ENCODE measurements at regions not wholly inside any gene's neighbourhood (a gene's known extent, or its start where the extent isn't known, plus 50 kb on each side); places are given as distances from the start of the nearest gene placed in this dataset.

- TF ChIP-seq, protein P1, sequence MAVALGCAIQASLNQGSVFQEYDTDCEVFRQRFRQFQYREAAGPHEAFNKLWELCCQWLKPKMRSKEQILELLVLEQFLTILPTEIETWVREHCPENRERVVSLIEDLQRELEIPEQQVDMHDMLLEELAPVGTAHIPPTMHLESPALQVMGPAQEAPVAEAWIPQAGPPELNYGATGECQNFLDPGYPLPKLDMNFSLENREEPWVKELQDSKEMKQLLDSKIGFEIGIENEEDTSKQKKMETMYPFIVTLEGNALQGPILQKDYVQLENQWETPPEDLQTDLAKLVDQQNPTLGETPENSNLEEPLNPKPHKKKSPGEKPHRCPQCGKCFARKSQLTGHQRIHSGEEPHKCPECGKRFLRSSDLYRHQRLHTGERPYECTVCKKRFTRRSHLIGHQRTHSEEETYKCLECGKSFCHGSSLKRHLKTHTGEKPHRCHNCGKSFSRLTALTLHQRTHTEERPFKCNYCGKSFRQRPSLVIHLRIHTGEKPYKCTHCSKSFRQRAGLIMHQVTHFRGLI (tag by site-specific recombination; IDR thresholded peaks at IDR 0.05), result no peak
- TF ChIP-seq YY1 (tag by site-specific recombination; IDR thresholded peaks at IDR 0.05), result no peak
- TF ChIP-seq CTCF (tag by site-specific recombination; IDR thresholded peaks at IDR 0.05), result no peak
- no peak for TF ChIP-seq ZBTB21 (tag by site-specific recombination; IDR thresholded peaks at IDR 0.05)
- no peak for TF ChIP-seq ZNF239 (tag by site-specific recombination; IDR thresholded peaks at IDR 0.05)
- TF ChIP-seq, protein P2, sequence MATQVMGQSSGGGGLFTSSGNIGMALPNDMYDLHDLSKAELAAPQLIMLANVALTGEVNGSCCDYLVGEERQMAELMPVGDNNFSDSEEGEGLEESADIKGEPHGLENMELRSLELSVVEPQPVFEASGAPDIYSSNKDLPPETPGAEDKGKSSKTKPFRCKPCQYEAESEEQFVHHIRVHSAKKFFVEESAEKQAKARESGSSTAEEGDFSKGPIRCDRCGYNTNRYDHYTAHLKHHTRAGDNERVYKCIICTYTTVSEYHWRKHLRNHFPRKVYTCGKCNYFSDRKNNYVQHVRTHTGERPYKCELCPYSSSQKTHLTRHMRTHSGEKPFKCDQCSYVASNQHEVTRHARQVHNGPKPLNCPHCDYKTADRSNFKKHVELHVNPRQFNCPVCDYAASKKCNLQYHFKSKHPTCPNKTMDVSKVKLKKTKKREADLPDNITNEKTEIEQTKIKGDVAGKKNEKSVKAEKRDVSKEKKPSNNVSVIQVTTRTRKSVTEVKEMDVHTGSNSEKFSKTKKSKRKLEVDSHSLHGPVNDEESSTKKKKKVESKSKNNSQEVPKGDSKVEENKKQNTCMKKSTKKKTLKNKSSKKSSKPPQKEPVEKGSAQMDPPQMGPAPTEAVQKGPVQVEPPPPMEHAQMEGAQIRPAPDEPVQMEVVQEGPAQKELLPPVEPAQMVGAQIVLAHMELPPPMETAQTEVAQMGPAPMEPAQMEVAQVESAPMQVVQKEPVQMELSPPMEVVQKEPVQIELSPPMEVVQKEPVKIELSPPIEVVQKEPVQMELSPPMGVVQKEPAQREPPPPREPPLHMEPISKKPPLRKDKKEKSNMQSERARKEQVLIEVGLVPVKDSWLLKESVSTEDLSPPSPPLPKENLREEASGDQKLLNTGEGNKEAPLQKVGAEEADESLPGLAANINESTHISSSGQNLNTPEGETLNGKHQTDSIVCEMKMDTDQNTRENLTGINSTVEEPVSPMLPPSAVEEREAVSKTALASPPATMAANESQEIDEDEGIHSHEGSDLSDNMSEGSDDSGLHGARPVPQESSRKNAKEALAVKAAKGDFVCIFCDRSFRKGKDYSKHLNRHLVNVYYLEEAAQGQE (tag by site-specific recombination; IDR thresholded peaks at IDR 0.05), result no peak
- TF ChIP-seq, protein P3, sequence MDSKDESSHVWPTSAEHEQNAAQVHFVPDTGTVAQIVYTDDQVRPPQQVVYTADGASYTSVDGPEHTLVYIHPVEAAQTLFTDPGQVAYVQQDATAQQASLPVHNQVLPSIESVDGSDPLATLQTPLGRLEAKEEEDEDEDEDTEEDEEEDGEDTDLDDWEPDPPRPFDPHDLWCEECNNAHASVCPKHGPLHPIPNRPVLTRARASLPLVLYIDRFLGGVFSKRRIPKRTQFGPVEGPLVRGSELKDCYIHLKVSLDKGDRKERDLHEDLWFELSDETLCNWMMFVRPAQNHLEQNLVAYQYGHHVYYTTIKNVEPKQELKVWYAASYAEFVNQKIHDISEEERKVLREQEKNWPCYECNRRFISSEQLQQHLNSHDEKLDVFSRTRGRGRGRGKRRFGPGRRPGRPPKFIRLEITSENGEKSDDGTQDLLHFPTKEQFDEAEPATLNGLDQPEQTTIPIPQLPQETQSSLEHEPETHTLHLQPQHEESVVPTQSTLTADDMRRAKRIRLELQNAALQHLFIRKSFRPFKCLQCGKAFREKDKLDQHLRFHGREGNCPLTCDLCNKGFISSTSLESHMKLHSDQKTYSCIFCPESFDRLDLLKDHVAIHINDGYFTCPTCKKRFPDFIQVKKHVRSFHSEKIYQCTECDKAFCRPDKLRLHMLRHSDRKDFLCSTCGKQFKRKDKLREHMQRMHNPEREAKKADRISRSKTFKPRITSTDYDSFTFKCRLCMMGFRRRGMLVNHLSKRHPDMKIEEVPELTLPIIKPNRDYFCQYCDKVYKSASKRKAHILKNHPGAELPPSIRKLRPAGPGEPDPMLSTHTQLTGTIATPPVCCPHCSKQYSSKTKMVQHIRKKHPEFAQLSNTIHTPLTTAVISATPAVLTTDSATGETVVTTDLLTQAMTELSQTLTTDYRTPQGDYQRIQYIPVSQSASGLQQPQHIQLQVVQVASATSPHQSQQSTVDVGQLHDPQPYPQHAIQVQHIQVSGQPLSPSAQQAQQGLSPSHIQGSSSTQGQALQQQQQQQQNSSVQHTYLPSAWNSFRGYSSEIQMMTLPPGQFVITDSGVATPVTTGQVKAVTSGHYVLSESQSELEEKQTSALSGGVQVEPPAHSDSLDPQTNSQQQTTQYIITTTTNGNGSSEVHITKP (tag by site-specific recombination; IDR thresholded peaks at IDR 0.05), result no peak
- no peak for TF ChIP-seq ZNF624 (tag by site-specific recombination; IDR thresholded peaks at IDR 0.05)
- TF ChIP-seq ZNF148 (tag by site-specific recombination; IDR thresholded peaks at IDR 0.05; ENCODE audit: borderline replicate concordance), result no peak
- TF ChIP-seq, protein P4, sequence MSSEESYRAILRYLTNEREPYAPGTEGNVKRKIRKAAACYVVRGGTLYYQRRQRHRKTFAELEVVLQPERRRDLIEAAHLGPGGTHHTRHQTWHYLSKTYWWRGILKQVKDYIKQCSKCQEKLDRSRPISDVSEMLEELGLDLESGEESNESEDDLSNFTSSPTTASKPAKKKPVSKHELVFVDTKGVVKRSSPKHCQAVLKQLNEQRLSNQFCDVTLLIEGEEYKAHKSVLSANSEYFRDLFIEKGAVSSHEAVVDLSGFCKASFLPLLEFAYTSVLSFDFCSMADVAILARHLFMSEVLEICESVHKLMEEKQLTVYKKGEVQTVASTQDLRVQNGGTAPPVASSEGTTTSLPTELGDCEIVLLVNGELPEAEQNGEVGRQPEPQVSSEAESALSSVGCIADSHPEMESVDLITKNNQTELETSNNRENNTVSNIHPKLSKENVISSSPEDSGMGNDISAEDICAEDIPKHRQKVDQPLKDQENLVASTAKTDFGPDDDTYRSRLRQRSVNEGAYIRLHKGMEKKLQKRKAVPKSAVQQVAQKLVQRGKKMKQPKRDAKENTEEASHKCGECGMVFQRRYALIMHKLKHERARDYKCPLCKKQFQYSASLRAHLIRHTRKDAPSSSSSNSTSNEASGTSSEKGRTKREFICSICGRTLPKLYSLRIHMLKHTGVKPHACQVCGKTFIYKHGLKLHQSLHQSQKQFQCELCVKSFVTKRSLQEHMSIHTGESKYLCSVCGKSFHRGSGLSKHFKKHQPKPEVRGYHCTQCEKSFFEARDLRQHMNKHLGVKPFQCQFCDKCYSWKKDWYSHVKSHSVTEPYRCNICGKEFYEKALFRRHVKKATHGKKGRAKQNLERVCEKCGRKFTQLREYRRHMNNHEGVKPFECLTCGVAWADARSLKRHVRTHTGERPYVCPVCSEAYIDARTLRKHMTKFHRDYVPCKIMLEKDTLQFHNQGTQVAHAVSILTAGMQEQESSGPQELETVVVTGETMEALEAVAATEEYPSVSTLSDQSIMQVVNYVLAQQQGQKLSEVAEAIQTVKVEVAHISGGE (tag by site-specific recombination; conservative IDR thresholded peaks at IDR 0.05; ENCODE audit: low read depth), result no peak
- TF ChIP-seq ZNF274 (IDR thresholded peaks at IDR 0.05; ENCODE audit: low read length), result no peak
- TF ChIP-seq ZNF274 (tag by site-specific recombination; IDR thresholded peaks at IDR 0.05; ENCODE audit: borderline replicate concordance), result no peak
- no peak for TF ChIP-seq HOXA7 (CRISPR knock-in tag; IDR thresholded peaks at IDR 0.05; ENCODE audit: borderline replicate concordance)
- no peak for TF ChIP-seq ZNF140 (tag by site-specific recombination; IDR thresholded peaks at IDR 0.05)
- no peak for TF ChIP-seq ZNF518A (tag by site-specific recombination; conservative IDR thresholded peaks at IDR 0.05; ENCODE audit: low read depth)
Measured at GRCh38 chr2:181754105-181754504, 73.8 kb upstream of the NEUROD1 start.

Data from HEK293 (cell line).